Keratinocyte (primary cell): ENCODE measurements at regions not wholly inside any gene's neighbourhood (a gene's known extent, or its start where the extent isn't known, plus 50 kb on each side); places are given as distances from the start of the nearest gene placed in this dataset.

Source experiments
- DNase-seq: peaks from one replicate; pipeline ENCODE4 v3.0.0-alpha.2; 2011; ENCODE audit warnings: low read depth, missing footprints, low spot score
- FAIRE-seq: peaks from 2 replicates; lab custom pipeline; 2011; peaks lifted over from hg19 to GRCh38; lab: Jason Lieb, UNC
- H2AFZ ChIP-seq: 2 replicates; pipeline ENCODE4 v1.6.0; 2012; ENCODE audit warnings: low read length, control low read depth, inconsistent platforms; ENCODE audit not compliant: control insufficient read depth
- H3K27ac ChIP-seq: 2 replicates; pipeline ENCODE4 v1.5.1; 2011; ENCODE audit warnings: low read length; ENCODE audit not compliant: control insufficient read depth, insufficient read depth
- H3K27me3 ChIP-seq: 3 replicates; pipeline ENCODE4 v1.6.0; 2011; ENCODE audit warnings: low read length; ENCODE audit not compliant: control insufficient read depth, insufficient read depth; ENCODE audit errors: extremely low read depth
- H3K36me3 ChIP-seq, 2 experiments: 2 replicates in 1 of 2; 3 replicates in 1 of 2; pipeline ENCODE4 v1.5.1; 2011; ENCODE audit warnings: low read length in 2 of 2, mild to moderate bottlenecking in 1 of 2; ENCODE audit not compliant: control insufficient read depth in 2 of 2, insufficient read depth in 2 of 2; ENCODE audit errors: extremely low read depth in 1 of 2
- H3K4me1 ChIP-seq: 3 replicates; pipeline ENCODE4 v1.5.1; 2011; ENCODE audit warnings: low read length; ENCODE audit not compliant: control insufficient read depth, insufficient read depth; ENCODE audit errors: extremely low read depth
- H3K4me2 ChIP-seq: 3 replicates; pipeline ENCODE4 v1.6.0; 2011; ENCODE audit warnings: low read depth, low read length; ENCODE audit not compliant: control insufficient read depth, insufficient read depth; ENCODE audit errors: extremely low read depth
- H3K4me3 ChIP-seq, 3 experiments: fragments of 200-600 bp in 1 of 3; sonication (generic) in 1 of 3; 2 replicates in 2 of 3; 3 replicates in 1 of 3; pipeline ENCODE4 v1.5.1; 2011 to 2016; ENCODE audit warnings: low read length in 3 of 3, mild to moderate bottlenecking in 3 of 3, control low read depth in 2 of 3, inconsistent platforms in 1 of 3, low read depth in 1 of 3, mixed read lengths in 1 of 3, mixed run types in 1 of 3, moderate library complexity in 1 of 3; ENCODE audit not compliant: control insufficient read depth in 2 of 3, insufficient read depth in 2 of 3; ENCODE audit errors: extremely low read depth in 1 of 3
- H3K79me2 ChIP-seq: 2 replicates; pipeline ENCODE4 v1.6.0; 2012; ENCODE audit warnings: low read length; ENCODE audit not compliant: control insufficient read depth, insufficient read depth
- H3K9ac ChIP-seq: 3 replicates; pipeline ENCODE4 v1.6.0; 2011; ENCODE audit warnings: low read length; ENCODE audit not compliant: control insufficient read depth, insufficient read depth; ENCODE audit errors: extremely low read depth
- H3K9me1 ChIP-seq: 3 replicates; pipeline ENCODE4 v1.6.0; 2011; ENCODE audit warnings: low read length; ENCODE audit not compliant: control insufficient read depth, insufficient read depth; ENCODE audit errors: extremely low read depth
- H3K9me3 ChIP-seq: 2 replicates; pipeline ENCODE4 v1.5.1; 2012; ENCODE audit warnings: low read depth, low read length; ENCODE audit not compliant: control insufficient read depth
- H4K20me1 ChIP-seq: 3 replicates; pipeline ENCODE4 v1.6.0; 2011; ENCODE audit warnings: low read length; ENCODE audit not compliant: control insufficient read depth, insufficient read depth; ENCODE audit errors: extremely low read depth
- EZH2 ChIP-seq: IDR thresholded peaks from one replicate; pipeline ENCODE4 v1.6.1; 2012; ENCODE audit warnings: inconsistent platforms, mild to moderate bottlenecking, low read length, moderate library complexity
- dilution Hi-C: fragments of 300-500 bp; cut with MboI; formaldehyde crosslinking; loops from one replicate; pipeline ENCODE4 v1.7.0; 2020; ENCODE audit warnings: low sequenced_read_pairs; ENCODE audit not compliant: extremely low pct_ligation_motif_present
- TF ChIP-seq, protein P1 (sequence below), 3 experiments: IDR thresholded peaks in 1 of 3; conservative IDR thresholded peaks in 1 of 3; optimal IDR thresholded peaks in 1 of 3; 2 replicates in 2 of 3; 3 replicates in 1 of 3; pipeline versions ENCODE3 to v1.5.1; 2011; ENCODE audit warnings: low read length in 3 of 3, mild to moderate bottlenecking in 3 of 3, moderate library complexity in 2 of 3, control low read depth in 1 of 3, inconsistent platforms in 1 of 3; ENCODE audit not compliant: insufficient read depth in 2 of 3; ENCODE audit errors: extremely low read depth in 1 of 3

DNA sequence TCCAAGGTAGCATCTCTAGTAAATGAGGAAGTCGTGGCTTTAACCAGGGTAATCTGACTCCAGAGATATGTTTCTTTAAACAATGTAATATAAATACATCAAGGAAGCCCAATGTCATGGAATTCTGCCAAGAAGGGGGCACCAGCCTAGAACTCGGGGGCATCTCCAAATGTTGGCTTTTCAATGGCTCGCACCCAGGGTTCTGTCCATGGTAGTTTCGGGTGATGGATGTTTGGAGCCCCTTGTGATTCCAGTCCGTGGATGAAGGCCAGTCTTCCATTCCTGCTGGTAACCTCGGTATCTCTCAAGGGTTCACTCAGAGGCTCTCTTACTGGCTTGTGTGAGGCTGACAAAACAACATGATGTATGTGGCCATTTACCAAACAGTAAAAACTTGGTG, 91.7 kb upstream of the SPHKAP start:
- Histone ChIP-seq H3K9ac (no peak overlapping the region), H2AFZ (no peak overlapping the region), H3K4me3 (no peak overlapping the region), H3K36me3 (no peaks in the 10 kb centered on the region), H3K9me3 (no peaks in the 10 kb centered on the region), H3K27me3 (no peaks in the 10 kb centered on the region), H3K27ac (no peak overlapping the region), H3K4me1 (no peaks in the 10 kb centered on the region), H3K79me2 (no peaks in the 10 kb centered on the region), H4K20me1 (no peaks in the 10 kb centered on the region), H3K4me2 (no peak overlapping the region), H3K9me1 (no peaks in the 10 kb centered on the region)
- dilution Hi-C loops, result no loop called here
- FAIRE-seq, result no peak
- TF ChIP-seq EZH2, result no peak
- TF ChIP-seq, protein P1, sequence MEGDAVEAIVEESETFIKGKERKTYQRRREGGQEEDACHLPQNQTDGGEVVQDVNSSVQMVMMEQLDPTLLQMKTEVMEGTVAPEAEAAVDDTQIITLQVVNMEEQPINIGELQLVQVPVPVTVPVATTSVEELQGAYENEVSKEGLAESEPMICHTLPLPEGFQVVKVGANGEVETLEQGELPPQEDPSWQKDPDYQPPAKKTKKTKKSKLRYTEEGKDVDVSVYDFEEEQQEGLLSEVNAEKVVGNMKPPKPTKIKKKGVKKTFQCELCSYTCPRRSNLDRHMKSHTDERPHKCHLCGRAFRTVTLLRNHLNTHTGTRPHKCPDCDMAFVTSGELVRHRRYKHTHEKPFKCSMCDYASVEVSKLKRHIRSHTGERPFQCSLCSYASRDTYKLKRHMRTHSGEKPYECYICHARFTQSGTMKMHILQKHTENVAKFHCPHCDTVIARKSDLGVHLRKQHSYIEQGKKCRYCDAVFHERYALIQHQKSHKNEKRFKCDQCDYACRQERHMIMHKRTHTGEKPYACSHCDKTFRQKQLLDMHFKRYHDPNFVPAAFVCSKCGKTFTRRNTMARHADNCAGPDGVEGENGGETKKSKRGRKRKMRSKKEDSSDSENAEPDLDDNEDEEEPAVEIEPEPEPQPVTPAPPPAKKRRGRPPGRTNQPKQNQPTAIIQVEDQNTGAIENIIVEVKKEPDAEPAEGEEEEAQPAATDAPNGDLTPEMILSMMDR (optimal IDR thresholded peaks at IDR 0.05 in 1 of 3, IDR thresholded peaks at IDR 0.05 in 1 of 3, conservative IDR thresholded peaks at IDR 0.05 in 1 of 3; ENCODE audit: extremely low read depth in 1 of 3, insufficient read depth in 2 of 3, low read length in 3 of 3), result no peak
- no peak for DNase-seq

DNA sequence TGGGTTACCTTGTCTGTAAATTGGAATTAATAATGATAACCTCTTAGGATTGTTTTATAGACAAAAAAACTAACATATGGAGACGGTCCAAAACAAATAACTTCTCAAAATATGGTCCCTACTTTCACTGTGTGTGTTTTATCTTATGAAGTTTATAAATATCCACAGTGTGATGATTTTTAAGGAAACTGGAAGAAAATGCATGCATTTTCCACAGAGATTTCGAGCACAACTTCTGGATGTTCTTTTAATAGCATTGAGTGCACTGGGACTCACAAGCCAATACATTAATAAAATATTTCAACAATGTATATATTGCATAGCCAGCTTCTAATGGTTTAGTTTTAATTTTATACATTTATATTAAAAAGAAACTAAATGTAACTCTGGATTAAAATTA, 87.9 kb upstream of the SPHKAP start:
- dilution Hi-C loops, result no loop called here
- DNase-seq, result no peak

More for the DNA sequence above, 87.9 kb upstream of the SPHKAP start:
- no peaks in the 10 kb centered on the region for H3K4me1 ChIP-seq
- H3K4me2 ChIP-seq, result no peak overlapping the region
- H3K36me3 ChIP-seq, result no peaks in the 10 kb centered on the region
- no peaks in the 10 kb centered on the region for H4K20me1 ChIP-seq
- FAIRE-seq, result no peak
- no peaks in the 10 kb centered on the region for H3K79me2 ChIP-seq
- no peak for TF ChIP-seq EZH2
- TF ChIP-seq, protein P1 (optimal IDR thresholded peaks at IDR 0.05 in 1 of 3, IDR thresholded peaks at IDR 0.05 in 1 of 3, conservative IDR thresholded peaks at IDR 0.05 in 1 of 3; ENCODE audit: extremely low read depth in 1 of 3, insufficient read depth in 2 of 3, low read length in 3 of 3), result no peak
- no peaks in the 10 kb centered on the region for H3K9me3 ChIP-seq
- H2AFZ ChIP-seq, result no peak overlapping the region
- H3K27me3 ChIP-seq, result no peaks in the 10 kb centered on the region
- H3K27ac ChIP-seq, result no peak overlapping the region
- H3K9ac ChIP-seq, result no peak overlapping the region
- H3K9me1 ChIP-seq, result no peaks in the 10 kb centered on the region
- H3K4me3 ChIP-seq, result no peak overlapping the region
